Lower leg skin (tissue), 3 donors: ENCODE measurements at regions not wholly inside any gene's neighbourhood (a gene's known extent, or its start where the extent isn't known, plus 50 kb on each side); places are given as distances from the start of the nearest gene placed in this dataset.

Experiments used
- POLR2A ChIP-seq, 2 donors: fragments of 450-650 bp; IDR thresholded peaks; one replicate each; pipeline ENCODE4 v1.6.1; 2016 to 2017; ENCODE audit warnings: antibody characterized with exemption in 2 of 2, mild to moderate bottlenecking in 1 of 2, moderate library complexity in 1 of 2
- TF ChIP-seq, protein P1 (sequence below), 3 donors: fragments of 450-650 bp; IDR thresholded peaks; one replicate each; pipeline ENCODE4 v1.5.1; 2016; ENCODE audit warnings: antibody characterized with exemption in 3 of 3, mild to moderate bottlenecking in 3 of 3, moderate library complexity in 2 of 3

DNA sequence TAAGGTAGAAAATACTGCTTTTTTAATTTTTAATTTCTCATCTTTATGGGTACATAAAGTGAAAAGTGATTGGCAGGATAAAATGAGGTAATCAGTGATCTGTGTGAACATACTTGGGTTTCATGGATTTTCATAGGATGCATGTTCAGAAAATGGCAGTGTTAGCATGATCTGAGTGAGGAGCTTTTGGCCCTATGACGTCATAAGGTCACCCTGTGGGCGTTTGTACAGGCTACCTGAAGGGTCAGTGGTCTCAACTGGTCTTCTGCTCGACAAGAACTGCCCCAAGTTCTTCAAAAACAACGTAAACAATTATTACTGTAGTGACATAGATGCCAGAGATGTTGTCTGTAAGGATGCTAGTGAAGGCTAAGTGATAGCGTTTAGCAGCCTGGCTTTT is 124.5 kb upstream of the OSTN start:
- TF ChIP-seq POLR2A (IDR thresholded peaks at IDR 0.05) = no peak
- TF ChIP-seq, protein P1, sequence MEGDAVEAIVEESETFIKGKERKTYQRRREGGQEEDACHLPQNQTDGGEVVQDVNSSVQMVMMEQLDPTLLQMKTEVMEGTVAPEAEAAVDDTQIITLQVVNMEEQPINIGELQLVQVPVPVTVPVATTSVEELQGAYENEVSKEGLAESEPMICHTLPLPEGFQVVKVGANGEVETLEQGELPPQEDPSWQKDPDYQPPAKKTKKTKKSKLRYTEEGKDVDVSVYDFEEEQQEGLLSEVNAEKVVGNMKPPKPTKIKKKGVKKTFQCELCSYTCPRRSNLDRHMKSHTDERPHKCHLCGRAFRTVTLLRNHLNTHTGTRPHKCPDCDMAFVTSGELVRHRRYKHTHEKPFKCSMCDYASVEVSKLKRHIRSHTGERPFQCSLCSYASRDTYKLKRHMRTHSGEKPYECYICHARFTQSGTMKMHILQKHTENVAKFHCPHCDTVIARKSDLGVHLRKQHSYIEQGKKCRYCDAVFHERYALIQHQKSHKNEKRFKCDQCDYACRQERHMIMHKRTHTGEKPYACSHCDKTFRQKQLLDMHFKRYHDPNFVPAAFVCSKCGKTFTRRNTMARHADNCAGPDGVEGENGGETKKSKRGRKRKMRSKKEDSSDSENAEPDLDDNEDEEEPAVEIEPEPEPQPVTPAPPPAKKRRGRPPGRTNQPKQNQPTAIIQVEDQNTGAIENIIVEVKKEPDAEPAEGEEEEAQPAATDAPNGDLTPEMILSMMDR (IDR thresholded peaks at IDR 0.05) = no peak
